CD4-positive, CD25-positive, alpha-beta regulatory T cell (primary cell): ENCODE measurements at regions not wholly inside any gene's neighbourhood (a gene's known extent, or its start where the extent isn't known, plus 50 kb on each side); places are given as distances from the start of the nearest gene placed in this dataset.
A peak's percentile ranks its signal among the peaks of the same experiment; 100 is the strongest.

Experiments
- ATAC-seq, 2 donors: fragments of 150-1000 bp; cut with Tn5 transposase; one replicate each; pipeline ENCODE4 v1.10.0; 2021; ENCODE audit warnings: low read depth in 2 of 2, moderate number of reproducible peaks in 2 of 2, moderate library complexity in 1 of 2
- DNase-seq, 3 donors: peaks; one replicate each; pipeline versions ENCODE4 v3.0.0 to v3.0.0-alpha.2; 2012 to 2022; ENCODE audit warnings: mixed read lengths in 1 of 3
- H3K27ac ChIP-seq: one replicate; pipeline ENCODE4 v1.7.0; 2013; ENCODE audit warnings: mild to moderate bottlenecking, low read length; ENCODE audit not compliant: insufficient read depth, poor library complexity, severe bottlenecking
- H3K27me3 ChIP-seq: one replicate; pipeline ENCODE4 v1.7.0; 2013; ENCODE audit warnings: low read length; ENCODE audit not compliant: control insufficient read depth, insufficient read depth
- H3K36me3 ChIP-seq: one replicate; pipeline ENCODE4 v1.7.0; 2013; ENCODE audit warnings: mild to moderate bottlenecking, low read length, moderate library complexity; ENCODE audit not compliant: control insufficient read depth, insufficient read depth
- H3K4me1 ChIP-seq: 2 replicates; pipeline ENCODE4 v1.7.0; 2013; ENCODE audit warnings: mild to moderate bottlenecking, low read length; ENCODE audit not compliant: insufficient read depth, control insufficient read depth, poor library complexity, severe bottlenecking
- H3K4me3 ChIP-seq: one replicate; pipeline ENCODE4 v1.7.0; 2013; ENCODE audit warnings: low read depth, mild to moderate bottlenecking, low read length, moderate library complexity
- H3K9me3 ChIP-seq, 2 experiments: 1 replicate in 1 of 2; 2 replicates in 1 of 2; pipeline ENCODE4 v1.7.0; 2013; ENCODE audit warnings: low read length in 2 of 2, mild to moderate bottlenecking in 1 of 2, moderate library complexity in 1 of 2; ENCODE audit not compliant: control insufficient read depth in 2 of 2
- H3K27ac Mint-ChIP-seq, 3 donors: one replicate each; pipeline ENCODE4 v1.8.0; 2020 to 2022; ENCODE audit warnings: mild to moderate bottlenecking in 3 of 3, mixed read lengths in 3 of 3, moderate library complexity in 2 of 3
- H3K27me3 Mint-ChIP-seq: one replicate; pipeline ENCODE4 v1.8.0; 2022; ENCODE audit warnings: mild to moderate bottlenecking, mixed read lengths
- H3K36me3 Mint-ChIP-seq: one replicate; pipeline ENCODE4 v1.8.0; 2020; ENCODE audit warnings: mixed read lengths
- H3K4me1 Mint-ChIP-seq, 4 donors: one replicate each; pipeline ENCODE4 v1.8.0; 2020 to 2022; ENCODE audit warnings: mixed read lengths in 4 of 4, mild to moderate bottlenecking in 1 of 4
- H3K4me3 Mint-ChIP-seq, 4 donors: one replicate each; pipeline ENCODE4 v1.8.0; 2020 to 2022; ENCODE audit warnings: mild to moderate bottlenecking in 4 of 4, mixed read lengths in 4 of 4, moderate library complexity in 3 of 4
- H3K9me3 Mint-ChIP-seq, 7 donors: one replicate each; pipeline ENCODE4 v1.8.0; 2020 to 2022; ENCODE audit warnings: mixed read lengths in 7 of 7, mild to moderate bottlenecking in 3 of 7, moderate library complexity in 2 of 7

GRCh38 chr7:12054830-12055229, 156.3 kb upstream of the TMEM106B start:
- peaks cover 8 to 10% of the 10 kb centered on the region in 2 experiments for H3K9me3 ChIP-seq
- H3K27me3 ChIP-seq: no peaks in the 10 kb centered on the region
- Mint-ChIP-seq H3K4me1 (no peaks in the 10 kb centered on the region), H3K27me3 (no peaks in the 10 kb centered on the region), H3K9me3 (peaks cover 0 to 20% (median 8%) of the 10 kb centered on the region in 7 donors), H3K36me3 (no peaks in the 10 kb centered on the region), H3K4me3 (no peak overlapping the region), H3K27ac (no peak overlapping the region)
- H3K27ac ChIP-seq: no peak overlapping the region
- no peaks in the 10 kb centered on the region for H3K36me3 ChIP-seq
- no peak for DNase-seq
- no peak overlapping the region for H3K4me3 ChIP-seq
- ATAC-seq: no peak
- H3K4me1 ChIP-seq: no peaks in the 10 kb centered on the region

- Histone ChIP-seq H3K4me3 (no peak overlapping the region), H3K36me3 (no peaks in the 10 kb centered on the region), H3K27ac (no peak overlapping the region), H3K9me3 (peaks cover 8 to 10% of the 10 kb centered on the region in 2 experiments), H3K27me3 (no peaks in the 10 kb centered on the region), H3K4me1 (no peaks in the 10 kb centered on the region)
- Mint-ChIP-seq H3K27me3 (no peaks in the 10 kb centered on the region), H3K36me3 (no peaks in the 10 kb centered on the region), H3K4me3 (no peak overlapping the region), H3K4me1 (no peaks in the 10 kb centered on the region), H3K9me3 (peaks cover 0 to 20% (median 8%) of the 10 kb centered on the region in 7 donors), H3K27ac (no peak overlapping the region)
- ATAC-seq: no peak
- DNase-seq: no peak
Observed at GRCh38 chr7:12056381-12056780, 154.7 kb upstream of the TMEM106B start.

GRCh38 chr7:12056977-12057376, 154.1 kb upstream of the TMEM106B start:
- Mint-ChIP-seq H3K9me3 (peaks cover 0 to 20% (median 7%) of the 10 kb centered on the region in 7 donors), H3K4me1 (no peaks in the 10 kb centered on the region), H3K27me3 (no peaks in the 10 kb centered on the region), H3K36me3 (no peaks in the 10 kb centered on the region), H3K27ac (no peak overlapping the region), H3K4me3 (no peak overlapping the region)
- Histone ChIP-seq H3K36me3 (no peaks in the 10 kb centered on the region), H3K27ac (no peak overlapping the region), H3K27me3 (no peaks in the 10 kb centered on the region), H3K9me3 (peaks cover 8 to 10% of the 10 kb centered on the region in 2 experiments), H3K4me3 (no peak overlapping the region), H3K4me1 (no peaks in the 10 kb centered on the region)
- ATAC-seq (no peak), DNase-seq (no peak)

- Mint-ChIP-seq H3K27me3 (no peaks in the 10 kb centered on the region), H3K9me3 (peaks cover 0 to 12% (median 2%) of the 10 kb centered on the region in 7 donors), H3K4me1 (no peaks in the 10 kb centered on the region), H3K4me3 (no peak overlapping the region), H3K36me3 (no peaks in the 10 kb centered on the region), H3K27ac (peak overlapping the region in 1 of 3 donors; percentile 10)
- no peaks in the 10 kb centered on the region for H3K27me3 ChIP-seq
- H3K4me1 ChIP-seq: no peaks in the 10 kb centered on the region
- no peaks in the 10 kb centered on the region for H3K36me3 ChIP-seq
- peak in 1 of 3 donors; percentile 18 for DNase-seq
- no peak overlapping the region for H3K27ac ChIP-seq
- H3K9me3 ChIP-seq: peaks cover 3% of the 10 kb centered on the region in 2 experiments
- no peak overlapping the region for H3K4me3 ChIP-seq
- ATAC-seq: no peak
Observed at GRCh38 chr7:12062062-12062461, 149.0 kb upstream of the TMEM106B start.

- H3K4me1 ChIP-seq: no peaks in the 10 kb centered on the region
- Mint-ChIP-seq H3K9me3 (no peaks in the 10 kb centered on the region), H3K27me3 (no peaks in the 10 kb centered on the region), H3K27ac (no peak overlapping the region), H3K4me3 (peak overlapping the region in 1 of 4 donors; percentile 33), H3K36me3 (no peaks in the 10 kb centered on the region), H3K4me1 (no peaks in the 10 kb centered on the region)
- H3K27ac ChIP-seq: no peak overlapping the region
- H3K36me3 ChIP-seq: no peaks in the 10 kb centered on the region
- no peaks in the 10 kb centered on the region for H3K9me3 ChIP-seq
- H3K27me3 ChIP-seq: no peaks in the 10 kb centered on the region
- DNase-seq (no peak), ATAC-seq (no peak)
- no peak overlapping the region for H3K4me3 ChIP-seq
Observed at GRCh38 chr7:12064586-12065127, 146.4 kb upstream of the TMEM106B start.

GRCh38 chr7:12066004-12066403, 145.1 kb upstream of the TMEM106B start:
- H3K4me3 Mint-ChIP-seq: no peak overlapping the region
- Histone ChIP-seq H3K4me3 (no peak overlapping the region), H3K27ac (no peak overlapping the region), H3K9me3 (no peaks in the 10 kb centered on the region), H3K36me3 (no peaks in the 10 kb centered on the region), H3K27me3 (no peaks in the 10 kb centered on the region), H3K4me1 (no peaks in the 10 kb centered on the region)
- H3K9me3 Mint-ChIP-seq: no peaks in the 10 kb centered on the region
- ATAC-seq: no peak
- H3K36me3 Mint-ChIP-seq: no peaks in the 10 kb centered on the region
- no peak for DNase-seq
- no peaks in the 10 kb centered on the region for H3K27me3 Mint-ChIP-seq
- no peaks in the 10 kb centered on the region for H3K4me1 Mint-ChIP-seq
- no peak overlapping the region for H3K27ac Mint-ChIP-seq

- Histone ChIP-seq H3K27me3 (no peaks in the 10 kb centered on the region), H3K9me3 (no peaks in the 10 kb centered on the region), H3K27ac (no peak overlapping the region), H3K4me3 (no peak overlapping the region), H3K4me1 (no peaks in the 10 kb centered on the region), H3K36me3 (no peaks in the 10 kb centered on the region)
- Mint-ChIP-seq H3K4me3 (no peak overlapping the region), H3K9me3 (no peaks in the 10 kb centered on the region), H3K36me3 (no peaks in the 10 kb centered on the region), H3K27me3 (no peaks in the 10 kb centered on the region), H3K27ac (no peak overlapping the region), H3K4me1 (no peaks in the 10 kb centered on the region)
- ATAC-seq (peak; percentile 25 to 56), DNase-seq (no peak)
Observed at GRCh38 chr7:12066521-12066920, 144.6 kb upstream of the TMEM106B start.

- H3K36me3 ChIP-seq: no peaks in the 10 kb centered on the region
- Mint-ChIP-seq H3K4me3 (no peak overlapping the region), H3K9me3 (no peaks in the 10 kb centered on the region), H3K4me1 (no peaks in the 10 kb centered on the region), H3K27me3 (no peaks in the 10 kb centered on the region), H3K27ac (no peak overlapping the region), H3K36me3 (no peaks in the 10 kb centered on the region)
- ATAC-seq: peak in 1 of 2 donors; percentile 54
- H3K4me3 ChIP-seq: no peak overlapping the region
- no peaks in the 10 kb centered on the region for H3K4me1 ChIP-seq
- DNase-seq: peak; percentile 15 to 47 (median 46)
- H3K27ac ChIP-seq: no peak overlapping the region
- no peaks in the 10 kb centered on the region for H3K27me3 ChIP-seq
- no peaks in the 10 kb centered on the region for H3K9me3 ChIP-seq
Observed at GRCh38 chr7:12067156-12067831, 143.8 kb upstream of the TMEM106B start.
